ENCODE measurements at regions not wholly inside any gene's neighbourhood (a gene's known extent, or its start where the extent isn't known, plus 50 kb on each side); places are given as distances from the start of the nearest gene placed in this dataset.

DNA sequence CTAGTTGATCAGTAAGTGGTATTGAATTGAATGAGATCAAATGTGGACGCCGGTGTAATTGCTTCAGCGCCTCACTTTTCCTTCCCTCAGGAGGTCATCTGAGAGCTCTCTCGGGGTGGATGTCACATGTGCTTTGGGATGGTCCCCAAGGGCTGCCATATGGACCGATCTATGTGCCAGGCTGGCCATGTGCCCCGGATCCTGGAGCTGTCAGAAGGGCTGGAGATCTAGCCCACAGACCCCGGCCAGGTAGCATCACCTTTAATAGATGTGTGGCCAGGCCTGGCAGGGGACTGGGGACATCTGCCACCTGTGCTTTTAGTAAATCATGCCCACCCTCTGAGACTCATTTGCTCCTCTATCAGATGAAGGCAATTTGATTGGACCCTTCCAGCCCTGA, 95.3 kb upstream of the CRHR1 start:
- Histone ChIP-seq H3F3A (ENCODE audit: insufficient read depth, low read length) (no peaks in the 10 kb centered on the region), H3K9me3 (replicated peaks; ENCODE audit: insufficient read depth, low read length) (no peaks in the 10 kb centered on the region), H3K27ac (ENCODE audit: low read length) (no peak overlapping the region), H2AFZ (ENCODE audit: low read length) (no peak overlapping the region), H3K79me2 (ENCODE audit: low read length) (no peaks in the 10 kb centered on the region), H3K36me3 (replicated peaks; ENCODE audit: insufficient read depth, low read length) (no peaks in the 10 kb centered on the region), H3K4me2 (ENCODE audit: low read depth, low read length) (no peak overlapping the region), H3K4me3 (ENCODE audit: low read length) (no peak overlapping the region), H3K9me2 (replicated peaks; ENCODE audit: insufficient read depth, low read length) (no peaks in the 10 kb centered on the region), H3K4me1 (ENCODE audit: low read length) (no peaks in the 10 kb centered on the region), H3K27me3 (replicated peaks; ENCODE audit: insufficient read depth, low read length) (peaks cover 30% of the 10 kb centered on the region), H3K9ac (ENCODE audit: low read length) (no peak overlapping the region), H4K20me1 (ENCODE audit: insufficient read depth, low read length) (no peaks in the 10 kb centered on the region)
- no peak for DNase-seq
- TF ChIP-seq, protein P1, sequence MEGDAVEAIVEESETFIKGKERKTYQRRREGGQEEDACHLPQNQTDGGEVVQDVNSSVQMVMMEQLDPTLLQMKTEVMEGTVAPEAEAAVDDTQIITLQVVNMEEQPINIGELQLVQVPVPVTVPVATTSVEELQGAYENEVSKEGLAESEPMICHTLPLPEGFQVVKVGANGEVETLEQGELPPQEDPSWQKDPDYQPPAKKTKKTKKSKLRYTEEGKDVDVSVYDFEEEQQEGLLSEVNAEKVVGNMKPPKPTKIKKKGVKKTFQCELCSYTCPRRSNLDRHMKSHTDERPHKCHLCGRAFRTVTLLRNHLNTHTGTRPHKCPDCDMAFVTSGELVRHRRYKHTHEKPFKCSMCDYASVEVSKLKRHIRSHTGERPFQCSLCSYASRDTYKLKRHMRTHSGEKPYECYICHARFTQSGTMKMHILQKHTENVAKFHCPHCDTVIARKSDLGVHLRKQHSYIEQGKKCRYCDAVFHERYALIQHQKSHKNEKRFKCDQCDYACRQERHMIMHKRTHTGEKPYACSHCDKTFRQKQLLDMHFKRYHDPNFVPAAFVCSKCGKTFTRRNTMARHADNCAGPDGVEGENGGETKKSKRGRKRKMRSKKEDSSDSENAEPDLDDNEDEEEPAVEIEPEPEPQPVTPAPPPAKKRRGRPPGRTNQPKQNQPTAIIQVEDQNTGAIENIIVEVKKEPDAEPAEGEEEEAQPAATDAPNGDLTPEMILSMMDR (IDR thresholded peaks at IDR 0.05; ENCODE audit: low read length) = no peak
- TF ChIP-seq EZH2 (optimal IDR thresholded peaks at IDR 0.05; ENCODE audit: low read depth, low read length) (no peak), EZH2phosphoT487 (IDR thresholded peaks at IDR 0.05; ENCODE audit: low read length) (no peak)

DNA sequence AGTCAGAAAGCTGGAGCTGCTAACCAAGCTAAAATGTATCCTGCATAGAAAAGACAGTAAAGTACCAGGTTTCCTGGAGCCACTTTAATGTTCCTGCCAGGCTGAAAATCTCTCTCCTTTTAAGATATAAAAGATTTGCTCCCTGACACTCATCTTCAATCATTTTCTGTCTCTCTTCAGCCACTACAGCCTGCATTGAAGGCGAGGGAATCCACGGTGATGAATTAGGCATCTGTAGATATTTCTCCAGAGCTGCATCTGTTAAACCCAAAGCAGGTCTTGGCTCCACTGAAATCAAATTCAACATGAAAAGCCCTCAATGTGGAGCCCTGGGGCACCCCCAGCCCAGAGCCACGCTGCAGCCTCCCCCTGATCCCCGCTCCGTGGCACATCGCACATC, 94.7 kb upstream of the CRHR1 start:
- DNase-seq = no peak
- peaks cover 30% of the 10 kb centered on the region for H3K27me3 ChIP-seq (replicated peaks; ENCODE audit: insufficient read depth, low read length)
- no peaks in the 10 kb centered on the region for H3K4me1 ChIP-seq (ENCODE audit: low read length)
- no peak overlapping the region for H3K4me2 ChIP-seq (ENCODE audit: low read depth, low read length)
- no peaks in the 10 kb centered on the region for H3K36me3 ChIP-seq (replicated peaks; ENCODE audit: insufficient read depth, low read length)
- TF ChIP-seq EZH2 (optimal IDR thresholded peaks at IDR 0.05; ENCODE audit: low read depth, low read length) (no peak), EZH2phosphoT487 (IDR thresholded peaks at IDR 0.05; ENCODE audit: low read length) (no peak)
- TF ChIP-seq, protein P1 (IDR thresholded peaks at IDR 0.05; ENCODE audit: low read length) = no peak
- H3K27ac ChIP-seq (ENCODE audit: low read length) = no peak overlapping the region
- H3K9me2 ChIP-seq (replicated peaks; ENCODE audit: insufficient read depth, low read length) = no peaks in the 10 kb centered on the region
- no peaks in the 10 kb centered on the region for H3F3A ChIP-seq (ENCODE audit: insufficient read depth, low read length)
- no peaks in the 10 kb centered on the region for H3K79me2 ChIP-seq (ENCODE audit: low read length)
- no peaks in the 10 kb centered on the region for H4K20me1 ChIP-seq (ENCODE audit: insufficient read depth, low read length)
- no peak overlapping the region for H3K4me3 ChIP-seq (ENCODE audit: low read length)
- H3K9me3 ChIP-seq (replicated peaks; ENCODE audit: insufficient read depth, low read length) = no peaks in the 10 kb centered on the region
- no peak overlapping the region for H3K9ac ChIP-seq (ENCODE audit: low read length)
- H2AFZ ChIP-seq (ENCODE audit: low read length) = no peak overlapping the region

DNA sequence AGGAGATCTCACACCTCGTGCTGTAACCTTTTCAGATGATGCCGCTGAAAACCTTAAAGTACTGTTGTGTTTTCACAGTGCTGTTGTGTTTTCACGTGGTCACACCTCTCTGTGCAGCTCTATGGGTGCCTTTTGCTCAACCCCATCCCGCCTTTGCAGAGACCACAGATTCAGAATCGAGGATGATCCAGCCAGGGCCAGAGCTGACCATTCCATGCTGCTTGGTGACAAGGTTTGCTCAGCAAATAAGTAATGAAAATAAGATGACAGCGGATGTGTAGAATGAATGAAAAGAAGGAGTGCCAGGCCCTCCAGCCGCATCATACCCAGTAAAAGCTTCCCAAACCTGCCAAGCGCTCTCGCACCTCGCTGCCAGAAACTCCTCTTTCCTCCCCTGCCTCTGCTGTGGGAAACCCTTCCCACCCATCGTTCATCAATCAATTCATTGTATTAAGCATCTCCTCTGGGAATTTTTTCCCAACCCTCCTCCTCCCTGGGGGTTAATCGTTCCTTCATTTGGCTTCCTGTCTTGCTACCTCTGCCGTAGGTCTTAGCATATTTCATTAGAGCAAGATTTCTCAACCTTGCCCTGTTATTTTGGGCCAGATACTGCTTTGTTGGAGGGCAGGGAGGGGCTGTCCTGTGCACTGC, 93.4 kb upstream of the CRHR1 start:
- H2AFZ ChIP-seq (ENCODE audit: low read length) = no peak overlapping the region
- H3K4me1 ChIP-seq (ENCODE audit: low read length) = no peaks in the 10 kb centered on the region
- H3K9me2 ChIP-seq (replicated peaks; ENCODE audit: insufficient read depth, low read length) = no peaks in the 10 kb centered on the region
- TF ChIP-seq EZH2phosphoT487 (IDR thresholded peaks at IDR 0.05; ENCODE audit: low read length) = no peak
- no peak for TF ChIP-seq EZH2 (optimal IDR thresholded peaks at IDR 0.05; ENCODE audit: low read depth, low read length)
- TF ChIP-seq, protein P1 (IDR thresholded peaks at IDR 0.05; ENCODE audit: low read length) = no peak
- no peak for DNase-seq
- no peaks in the 10 kb centered on the region for H4K20me1 ChIP-seq (ENCODE audit: insufficient read depth, low read length)
- H3K79me2 ChIP-seq (ENCODE audit: low read length) = no peaks in the 10 kb centered on the region
- no peak overlapping the region for H3K4me3 ChIP-seq (ENCODE audit: low read length)
- no peaks in the 10 kb centered on the region for H3K36me3 ChIP-seq (replicated peaks; ENCODE audit: insufficient read depth, low read length)
- H3K9me3 ChIP-seq (replicated peaks; ENCODE audit: insufficient read depth, low read length) = no peaks in the 10 kb centered on the region
- H3F3A ChIP-seq (ENCODE audit: insufficient read depth, low read length) = no peaks in the 10 kb centered on the region
- no peak overlapping the region for H3K27ac ChIP-seq (ENCODE audit: low read length)
- H3K4me2 ChIP-seq (ENCODE audit: low read depth, low read length) = no peak overlapping the region
- H3K9ac ChIP-seq (ENCODE audit: low read length) = no peak overlapping the region
- H3K27me3 ChIP-seq (replicated peaks; ENCODE audit: insufficient read depth, low read length) = peaks cover 34% of the 10 kb centered on the region

Data from MM.1S (cell line).